Fibroblast of skin of abdomen (primary cell): ENCODE measurements at regions not wholly inside any gene's neighbourhood (a gene's known extent, or its start where the extent isn't known, plus 50 kb on each side); places are given as distances from the start of the nearest gene placed in this dataset.
"Not testable (repeated sequence)": the region's sequence is repeated elsewhere in the genome, so short reads cannot be mapped to it uniquely, and the experiment has no call there.

Source experiments
- DNase-seq: peaks from one replicate; pipeline ENCODE4 v3.0.0-alpha.2; 2013

DNA sequence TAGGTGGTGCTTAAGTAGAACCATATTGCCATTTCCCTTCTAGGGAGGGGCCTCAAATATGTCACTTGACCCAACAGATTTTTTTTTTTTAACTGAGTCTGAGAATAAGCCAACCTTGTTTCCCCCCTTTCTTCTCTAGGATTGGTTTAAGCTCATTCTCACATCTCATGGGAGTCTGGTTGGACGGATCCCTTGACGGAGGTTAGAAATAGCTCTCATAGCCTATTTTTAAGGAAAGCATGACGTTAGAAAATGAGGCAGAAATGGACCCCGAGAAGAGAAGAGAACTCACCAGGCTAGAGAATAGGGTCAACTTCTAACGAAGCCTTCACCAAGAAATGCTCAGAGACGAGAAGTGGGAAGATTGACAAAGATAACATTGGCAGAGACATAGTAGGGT lies 95.1 kb upstream of the ZFHX3 start:
- DNase-seq = no peak

DNA sequence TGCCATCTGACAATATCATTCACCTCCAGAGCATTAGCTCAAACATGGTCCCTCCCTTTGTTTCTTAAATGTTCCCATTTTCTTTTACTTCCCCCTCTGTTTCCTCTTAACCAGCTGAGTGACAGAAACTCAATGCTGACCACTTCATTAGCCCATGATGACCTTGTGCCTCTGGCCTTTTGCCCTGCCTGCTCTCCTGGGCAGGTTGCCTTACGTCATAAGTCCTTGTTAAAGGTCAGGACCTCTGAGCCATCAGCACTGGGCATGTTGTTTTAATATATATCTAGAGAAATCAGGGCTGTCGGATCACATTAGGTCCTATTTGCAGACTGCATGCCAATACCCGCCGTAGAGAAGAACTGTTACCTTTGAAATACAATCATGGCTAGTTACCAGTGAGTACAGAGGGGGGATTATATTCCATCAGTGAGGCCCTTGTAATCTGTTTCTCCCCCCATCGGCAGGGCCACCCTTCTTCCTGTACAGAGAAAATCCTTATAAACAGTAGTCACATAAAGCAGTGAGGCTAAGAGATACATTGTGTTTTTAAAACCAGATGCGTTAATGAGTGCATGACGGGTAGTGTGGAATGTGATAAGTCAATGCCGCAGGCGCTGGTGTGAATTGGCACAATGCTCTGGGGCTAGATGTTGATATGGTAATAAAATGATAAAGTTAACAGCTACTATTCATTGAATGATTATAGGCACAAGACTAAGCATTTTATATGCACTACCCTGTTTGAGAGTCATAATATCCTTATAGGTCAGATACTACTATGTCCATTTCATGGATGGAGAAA lies 94.3 kb upstream of the ZFHX3 start:
- DNase-seq = no peak

DNA sequence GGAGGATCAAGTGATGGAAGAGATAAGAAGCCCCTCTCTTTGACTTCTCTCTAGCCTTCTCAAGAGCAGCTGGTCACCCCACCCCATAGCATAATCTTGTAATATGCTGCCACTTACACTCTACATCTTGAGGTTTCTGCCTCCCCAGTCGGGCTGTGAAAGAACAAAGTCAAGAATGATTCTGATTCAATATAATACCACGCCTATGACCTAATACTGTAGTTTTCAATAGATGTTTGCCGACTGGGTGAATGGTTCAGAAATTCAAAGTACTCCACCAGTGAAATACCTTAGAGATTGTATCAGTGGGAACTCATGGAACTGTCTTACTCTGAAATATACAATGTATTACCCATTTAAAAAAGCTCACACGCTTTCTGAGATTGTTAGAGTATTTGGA lies 93.0 kb upstream of the ZFHX3 start:
- DNase-seq = no peak

DNA sequence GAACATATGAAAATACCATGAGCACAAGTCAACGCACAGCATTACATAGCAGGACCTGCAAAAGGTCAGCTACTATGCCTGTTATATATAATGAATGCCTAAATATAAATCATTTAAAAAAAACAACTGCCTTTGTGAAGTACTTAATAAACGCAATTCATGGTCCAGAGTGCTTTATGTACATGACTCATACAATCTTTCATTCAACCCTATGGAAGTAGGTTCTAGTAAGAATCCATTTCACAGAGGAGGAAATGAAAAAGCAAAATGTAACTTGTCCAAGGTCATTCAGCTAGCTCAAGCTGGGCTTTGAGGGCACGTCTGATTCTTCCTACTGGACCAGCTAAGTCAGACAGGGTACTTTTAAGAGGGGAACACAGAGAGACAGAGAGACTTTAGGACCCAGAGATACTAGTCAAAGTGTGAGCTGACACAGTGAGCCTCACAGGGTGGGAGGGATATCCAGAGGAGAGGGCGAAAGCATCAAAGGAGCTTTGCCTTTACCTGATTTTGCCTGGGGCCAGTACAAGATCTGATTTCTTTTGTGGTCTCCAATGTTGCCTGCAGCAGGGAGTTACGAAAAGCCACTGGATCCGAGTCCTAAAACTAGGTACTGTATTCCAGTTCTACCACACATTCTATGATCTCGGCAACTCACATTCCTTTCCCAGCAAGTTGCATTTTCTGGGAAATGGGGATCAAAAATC lies 83.4 kb upstream of the ZFHX3 start:
- no peak for DNase-seq

DNA sequence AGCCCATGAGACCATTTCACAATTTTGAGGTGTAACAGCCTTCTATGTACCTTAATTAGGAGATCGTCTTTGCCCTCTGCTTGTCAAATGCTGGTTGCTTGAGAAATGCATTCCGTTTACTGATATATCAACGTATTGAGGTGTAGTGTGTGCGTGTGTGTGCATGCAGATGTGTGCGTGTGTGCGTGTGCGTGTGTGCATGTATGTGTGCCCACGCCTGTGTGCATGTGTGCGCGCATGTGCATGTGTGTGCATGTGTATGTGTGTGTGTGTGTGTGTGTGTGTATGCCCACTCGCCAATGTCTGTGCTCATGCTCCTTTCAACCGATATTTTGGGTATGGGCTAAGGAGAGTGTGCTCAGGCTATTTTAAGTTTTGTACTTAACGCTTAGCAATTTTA lies 81.5 kb upstream of the ZFHX3 start:
- no peak for DNase-seq

DNA sequence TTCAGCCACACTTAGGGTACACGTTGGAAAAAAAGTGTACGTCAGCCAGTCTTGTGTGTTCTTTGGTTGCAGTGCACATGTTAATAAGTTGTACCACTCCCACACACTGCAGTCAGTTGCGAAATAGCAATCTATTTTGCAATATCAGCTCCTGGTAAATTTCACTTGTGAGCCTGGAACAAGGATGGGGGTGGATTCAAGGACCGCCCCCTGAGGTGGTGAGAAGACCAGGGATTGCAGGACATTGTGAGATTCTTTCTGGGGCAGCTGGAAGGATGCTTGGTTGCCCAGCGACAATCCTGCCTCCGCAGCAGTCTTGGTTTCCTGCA lies 78.6 kb upstream of the ZFHX3 start:
- peak; percentile 81 for DNase-seq

DNA sequence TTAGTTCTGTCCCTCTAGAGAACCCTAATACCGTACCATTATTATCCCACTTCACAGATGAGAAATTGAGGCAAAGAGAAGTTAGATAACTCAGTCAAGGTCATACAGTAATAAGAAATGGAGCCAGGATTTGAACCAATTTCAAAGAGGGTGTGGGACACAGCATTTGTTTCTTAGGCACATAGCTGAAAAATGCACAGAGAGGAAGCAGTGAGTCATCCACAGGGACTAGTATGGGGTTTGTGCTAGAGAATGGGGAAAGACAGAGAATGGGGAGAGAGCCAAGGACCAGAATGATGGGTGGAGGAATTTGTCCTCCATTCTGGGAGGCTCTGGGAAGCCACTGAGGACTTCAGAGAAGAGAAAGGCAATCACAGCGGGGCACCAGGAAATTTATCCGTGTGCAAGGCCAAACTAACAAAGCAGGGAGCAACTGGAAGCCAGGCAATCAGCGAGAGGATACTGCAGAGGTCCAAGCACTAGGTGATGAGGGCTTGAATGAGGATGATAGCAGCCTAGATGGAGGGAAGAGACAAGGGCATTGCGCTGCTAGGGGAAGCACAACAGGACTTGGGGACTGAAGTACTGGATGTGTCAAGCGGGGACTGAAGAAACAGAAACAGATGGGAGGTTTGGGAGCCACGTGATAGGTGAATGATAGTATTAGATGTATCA lies 78.1 kb upstream of the ZFHX3 start:
- DNase-seq = peak; percentile 76

DNA sequence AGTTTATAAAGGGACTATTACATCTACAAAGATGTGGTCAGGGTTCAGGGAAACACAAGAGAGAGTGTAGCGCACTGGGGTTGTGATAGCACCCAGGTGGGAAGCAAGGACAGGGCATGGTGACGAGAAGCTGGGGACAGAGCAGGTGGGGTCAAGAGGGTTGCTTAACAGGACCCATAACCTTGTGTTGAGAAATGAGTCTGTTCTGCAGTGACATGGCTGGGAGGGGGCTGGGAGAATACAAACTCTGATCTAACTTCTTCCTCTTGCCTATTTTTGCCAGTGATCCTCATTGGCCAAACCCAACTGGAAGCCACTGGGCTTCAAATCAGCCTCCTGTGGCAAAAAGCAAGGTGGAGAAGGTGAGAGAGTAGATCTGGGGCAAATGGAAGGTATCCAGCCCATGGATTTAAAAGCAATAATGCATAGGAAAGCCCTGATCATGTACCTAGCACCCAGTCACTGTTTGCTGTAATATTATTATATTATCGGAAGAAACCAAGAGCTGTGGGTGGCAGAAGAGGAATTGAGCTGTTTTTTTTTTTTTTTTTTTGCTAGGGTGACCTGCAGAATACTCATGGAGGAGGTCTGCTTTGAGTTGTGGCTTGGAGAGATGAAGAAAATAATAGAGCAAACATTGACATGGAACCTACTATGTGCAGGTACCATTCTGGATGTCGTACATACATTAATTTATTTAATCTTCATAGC lies 76.9 kb upstream of the ZFHX3 start:
- DNase-seq = no peak

DNA sequence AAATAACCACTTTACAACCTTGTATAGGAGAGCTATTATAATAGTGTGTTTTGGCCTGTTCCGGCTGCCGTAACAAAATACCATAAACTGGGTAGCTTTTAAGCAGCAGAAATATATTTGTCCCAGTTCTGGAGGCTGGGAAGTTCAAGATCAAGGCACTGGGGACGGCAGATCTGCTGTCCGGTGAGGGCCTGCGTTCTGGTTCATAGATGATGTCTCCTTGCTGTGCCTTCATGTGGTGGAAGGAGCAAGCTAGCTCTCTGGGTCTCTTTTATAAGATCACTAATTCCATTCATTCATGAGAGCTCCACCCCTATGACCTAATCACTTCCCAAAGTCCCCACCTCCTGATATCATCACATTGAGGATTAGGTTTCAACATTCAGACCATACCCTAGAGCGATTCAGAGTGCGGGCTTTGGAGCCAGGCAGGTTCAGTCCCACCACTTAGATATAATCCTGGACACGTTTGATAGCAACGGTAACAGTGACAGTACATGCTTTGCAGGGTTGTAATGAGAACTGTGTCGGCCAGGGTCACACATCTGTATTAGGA lies 76.2 kb upstream of the ZFHX3 start:
- DNase-seq = no peak

DNA sequence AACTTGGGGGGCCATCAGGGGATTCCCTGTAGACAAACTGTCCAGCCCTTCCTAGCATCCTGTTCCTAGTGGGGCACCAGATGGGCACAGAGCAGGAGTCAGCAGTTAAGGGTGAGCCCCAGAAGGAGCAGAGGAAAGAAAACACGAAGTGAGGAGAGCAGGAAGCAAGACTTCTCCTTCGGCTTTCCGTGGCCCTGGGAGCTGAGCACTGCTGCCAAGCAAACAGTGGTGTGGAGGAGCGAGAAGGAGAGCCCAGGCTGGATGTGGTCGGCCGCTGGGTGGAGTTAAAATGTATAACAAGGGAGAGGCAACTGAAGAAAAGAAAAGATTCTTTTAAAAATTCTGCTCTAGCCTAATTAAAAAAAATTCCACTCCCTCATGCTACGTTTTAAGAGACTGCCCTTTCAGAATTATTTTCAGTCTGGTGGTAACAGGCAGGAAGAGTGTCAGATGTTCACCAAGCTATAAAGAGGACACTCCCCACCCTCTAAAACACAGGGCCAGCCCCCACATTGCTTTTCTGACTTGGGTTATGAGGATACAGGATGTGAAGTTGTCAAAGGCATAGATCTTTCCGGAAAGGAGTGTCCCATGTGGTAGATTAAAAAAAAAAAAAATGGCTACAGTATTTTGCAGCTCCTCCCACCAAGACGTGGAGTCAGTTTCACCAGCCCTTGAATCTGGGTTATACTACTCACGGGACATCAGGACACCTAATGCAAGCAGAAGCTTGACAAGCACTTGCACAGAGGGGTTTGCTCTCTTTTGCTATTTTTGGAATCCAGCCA lies 74.9 kb upstream of the ZFHX3 start:
- no peak for DNase-seq

DNA sequence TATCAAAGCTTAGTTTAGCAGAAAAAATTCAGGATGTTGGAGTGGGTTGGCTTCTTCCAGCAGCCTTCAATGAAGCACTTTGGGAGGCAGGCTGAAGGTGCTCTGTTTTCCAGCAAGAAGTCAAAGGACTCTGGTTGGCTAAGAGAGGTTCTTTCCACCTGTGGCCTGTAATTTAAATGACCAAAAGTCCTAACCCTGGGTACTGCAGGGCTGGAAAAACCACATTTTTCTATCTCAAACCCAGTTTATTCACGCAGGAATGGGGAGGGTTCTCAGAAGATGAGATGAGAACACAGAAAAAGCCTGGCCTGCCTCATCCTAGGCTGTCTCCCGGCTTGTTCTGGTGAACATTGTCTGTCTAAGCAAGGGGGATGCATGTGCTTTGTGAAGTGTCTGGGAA lies 68.6 kb upstream of the ZFHX3 start:
- no peak for DNase-seq

DNA sequence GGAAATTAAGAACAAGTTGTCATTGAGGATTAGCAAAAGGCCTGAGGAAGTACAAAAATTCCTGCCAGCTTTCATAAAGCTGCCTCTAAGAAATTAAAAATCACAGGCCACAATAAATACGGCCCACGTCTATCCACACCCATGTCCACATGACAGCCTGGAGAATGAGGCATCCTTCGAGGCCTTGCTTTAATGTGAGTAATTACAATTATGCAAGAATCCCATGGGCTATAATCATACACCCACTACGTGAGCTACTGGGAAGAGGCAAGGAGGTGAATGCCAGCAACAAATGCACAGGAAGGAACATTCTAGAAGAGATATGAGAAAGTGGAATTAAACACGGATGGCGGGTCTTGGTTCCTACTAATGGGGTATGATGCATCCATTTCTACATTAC lies 65.4 kb upstream of the ZFHX3 start:
- DNase-seq = no peak

DNA sequence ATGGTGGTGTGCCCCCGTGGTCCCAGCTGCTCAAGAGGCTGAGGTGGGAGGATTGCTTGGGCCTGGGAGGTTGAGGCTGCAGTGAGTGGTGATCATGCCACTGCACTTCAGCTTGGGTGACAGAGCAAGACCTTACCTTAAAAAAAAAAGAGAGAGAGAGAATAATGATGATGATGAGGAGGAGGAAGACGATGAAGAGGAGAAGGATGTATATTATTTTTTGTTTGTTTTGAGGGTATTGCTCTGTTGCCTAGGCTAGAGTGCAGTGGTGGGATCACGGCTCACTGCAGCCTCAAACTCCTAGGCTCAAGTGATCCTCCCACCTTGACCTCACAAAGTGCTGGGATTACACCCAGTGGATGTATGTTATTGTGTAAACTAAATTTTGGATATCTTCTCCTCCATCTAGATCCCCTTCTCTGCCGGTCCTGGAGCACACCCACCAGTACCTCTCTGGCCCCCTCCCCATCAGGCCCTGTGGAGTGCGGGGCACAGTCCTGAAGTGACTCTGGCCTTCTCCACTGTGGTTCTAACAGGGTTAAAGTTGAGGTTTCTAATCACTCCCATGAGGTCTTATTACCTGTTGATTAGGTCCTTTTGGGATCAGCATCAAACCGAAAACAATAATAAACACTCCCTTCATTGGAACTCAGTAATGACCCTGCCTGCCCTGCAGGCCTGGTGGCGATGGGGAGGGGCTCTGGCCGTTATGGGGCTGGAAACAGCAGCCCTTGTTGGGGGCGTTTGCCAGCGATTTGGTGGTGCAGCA lies 60.5 kb upstream of the ZFHX3 start:
- DNase-seq = no peak

DNA sequence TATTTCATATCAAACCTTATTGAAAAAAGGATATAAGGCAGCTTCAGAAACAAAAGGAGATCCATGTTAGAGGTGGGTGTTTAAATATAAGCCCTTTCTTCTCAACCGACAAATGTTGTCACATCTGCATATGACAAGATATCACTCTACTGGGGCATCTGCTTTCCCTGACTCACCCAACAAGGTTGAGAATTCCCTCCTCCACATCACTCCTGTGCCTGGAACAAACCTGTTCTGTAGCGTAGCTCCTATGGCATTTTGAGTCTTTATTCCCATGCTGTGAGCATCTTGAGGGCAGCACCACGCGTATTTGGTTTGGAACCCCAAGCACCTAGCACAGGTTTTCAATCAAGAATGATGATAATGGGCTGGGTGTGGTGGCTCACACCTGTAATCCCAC lies 59.4 kb upstream of the ZFHX3 start:
- no peak for DNase-seq

DNA sequence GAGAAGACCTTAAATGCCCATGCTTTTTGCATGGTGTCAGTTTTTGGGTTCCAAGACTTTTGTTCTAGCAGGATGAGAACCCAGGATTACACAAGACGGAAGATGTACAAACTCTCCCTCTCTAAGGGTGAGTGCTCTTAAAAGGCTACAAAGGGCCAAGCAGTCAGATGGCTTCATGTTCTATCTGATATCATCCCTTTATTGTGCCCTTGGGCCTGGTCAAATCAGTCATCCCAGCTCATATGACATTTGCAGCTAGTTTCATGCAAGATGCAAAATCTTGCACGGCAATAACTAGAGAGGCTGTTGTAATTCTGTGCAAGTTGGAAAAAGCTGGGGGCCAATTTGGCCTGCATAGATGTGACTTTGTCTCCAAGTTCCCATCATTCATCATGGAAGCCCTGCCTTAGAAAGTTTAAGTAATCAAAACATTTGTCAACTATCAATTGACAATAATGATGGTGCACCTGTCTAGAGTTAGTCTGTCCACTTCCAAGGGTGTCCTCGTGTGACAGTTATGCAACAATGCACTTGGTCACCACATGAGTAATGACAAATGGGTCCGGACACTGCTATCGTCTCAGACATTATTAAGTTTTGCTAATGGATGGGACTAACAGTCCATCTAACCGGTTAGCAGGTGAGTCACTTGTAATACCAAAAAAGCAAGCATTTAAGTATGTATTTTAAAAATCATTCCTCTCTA lies 58.6 kb upstream of the ZFHX3 start:
- no peak for DNase-seq

DNA sequence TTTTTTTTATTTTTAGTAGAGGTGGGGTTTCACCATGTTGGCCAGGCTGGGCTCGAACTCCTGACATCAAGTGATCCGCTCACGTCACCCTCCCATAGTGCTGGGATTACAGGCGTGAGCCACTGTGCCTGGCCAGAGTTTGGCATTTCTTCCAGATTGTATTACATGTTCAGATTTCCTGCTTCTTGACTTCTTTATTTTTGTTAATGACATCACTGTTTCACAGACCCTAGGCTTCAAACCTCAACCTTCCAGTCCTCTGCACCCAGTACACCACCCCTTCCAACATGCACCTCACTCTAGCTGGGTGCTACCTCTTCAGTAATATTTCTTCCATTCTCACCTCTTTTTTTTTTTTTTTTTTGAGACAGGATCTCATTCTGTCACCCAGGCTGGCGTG lies 53.6 kb upstream of the ZFHX3 start:
- no peak for DNase-seq

DNA sequence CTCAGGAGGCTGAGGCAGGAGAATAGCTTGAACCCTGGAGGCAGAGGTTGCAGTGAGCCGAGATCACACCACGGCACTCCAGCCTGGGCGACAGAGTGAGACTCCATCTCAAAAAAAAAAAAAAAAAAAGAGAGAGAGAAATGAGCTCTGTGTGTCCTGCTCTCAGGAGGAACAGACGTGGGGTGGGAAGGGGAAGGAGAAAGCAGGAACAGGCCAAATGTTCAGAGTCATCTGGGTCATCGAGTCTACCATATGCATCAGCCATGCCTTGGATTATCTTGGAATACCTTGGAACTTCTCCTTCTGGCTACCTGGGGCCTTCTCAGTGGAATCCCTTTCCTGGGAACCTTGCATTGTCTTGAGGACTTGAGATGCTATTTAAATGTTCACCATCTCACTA lies 51.7 kb upstream of the ZFHX3 start:
- DNase-seq = not testable (repeated sequence)
